HS-5 (cell line): ENCODE measurements at regions not wholly inside any gene's neighbourhood (a gene's known extent, or its start where the extent isn't known, plus 50 kb on each side); places are given as distances from the start of the nearest gene placed in this dataset.
"Not testable (repeated sequence)": the region's sequence is repeated elsewhere in the genome, so short reads cannot be mapped to it uniquely, and the experiment has no call there.

Source experiments
- DNase-seq: peaks from one replicate; pipeline ENCODE4 v3.0.0-alpha.2; 2012; ENCODE audit warnings: low read depth

GRCh38 chr21:28421716-28422524, 570.8 kb downstream of the LTN1 start:
- DNase-seq: no peak

GRCh38 chr21:28419811-28420210, 572.9 kb downstream of the LTN1 start:
- no peak for DNase-seq

DNA sequence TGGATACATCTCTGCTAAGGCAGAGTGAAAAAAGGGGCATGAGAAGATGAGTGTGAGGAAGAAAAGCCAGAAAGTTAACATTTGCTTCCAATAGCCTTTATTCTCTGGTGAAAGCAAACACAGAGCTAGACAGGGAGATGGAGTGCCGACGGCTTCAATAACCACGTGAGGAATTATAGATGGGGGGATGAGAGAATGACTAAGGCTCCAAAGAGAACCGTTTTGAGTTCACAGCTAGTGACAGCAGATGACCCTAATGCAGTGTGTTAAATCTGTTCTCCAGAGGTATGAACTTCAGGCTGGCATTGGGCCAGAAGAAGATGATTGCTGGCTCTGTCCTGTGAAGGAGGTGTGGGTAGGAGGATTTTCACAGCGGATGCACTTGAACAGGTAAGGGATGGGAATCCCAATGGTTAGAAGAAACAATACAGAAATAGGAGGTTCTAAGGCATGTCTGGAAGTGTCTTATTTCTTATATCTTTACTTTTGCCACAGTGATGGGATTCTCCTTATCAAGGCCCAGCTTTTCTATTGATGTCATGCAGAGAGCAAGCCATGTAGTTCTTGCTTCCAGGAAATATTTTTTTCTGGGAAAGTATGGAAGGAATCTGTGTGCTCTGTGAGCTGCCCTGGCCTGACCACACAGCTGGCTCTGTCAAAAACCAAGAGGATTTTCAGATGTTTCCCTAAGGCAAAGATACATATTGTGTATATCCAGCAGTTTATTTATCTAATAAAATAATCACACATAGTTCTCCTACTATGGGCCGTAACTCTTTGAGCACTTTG, 573.8 kb downstream of the LTN1 start:
- DNase-seq: no peak

DNA sequence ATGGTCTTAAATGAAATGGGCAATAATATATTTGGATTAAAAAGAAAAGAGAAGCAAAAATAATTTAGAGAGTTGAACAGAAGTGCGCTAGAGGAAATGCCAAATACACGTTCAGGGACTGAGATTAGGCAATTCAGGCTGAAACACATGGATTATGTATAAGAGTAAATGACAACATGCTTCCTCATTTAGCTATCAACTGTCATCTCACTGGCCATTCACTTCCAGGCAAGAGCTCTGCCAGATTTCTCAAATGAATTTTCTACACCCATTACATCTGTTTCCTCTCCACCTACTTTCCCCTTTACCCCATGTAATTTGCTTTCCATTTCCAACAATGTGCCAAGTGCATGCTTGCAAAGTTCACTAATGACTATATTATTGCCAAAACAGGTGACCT, 582.4 kb downstream of the LTN1 start:
- no peak for DNase-seq

- no peak for DNase-seq
Measured at GRCh38 chr21:28402616-28402989, 590.1 kb downstream of the LTN1 start.

- DNase-seq: no peak
Measured at GRCh38 chr21:28397040-28397439, 595.6 kb downstream of the LTN1 start.

GRCh38 chr21:28396421-28396820, 596.3 kb downstream of the LTN1 start:
- no peak for DNase-seq

GRCh38 chr21:28393279-28393678, 599.4 kb downstream of the LTN1 start:
- DNase-seq: no peak

DNA sequence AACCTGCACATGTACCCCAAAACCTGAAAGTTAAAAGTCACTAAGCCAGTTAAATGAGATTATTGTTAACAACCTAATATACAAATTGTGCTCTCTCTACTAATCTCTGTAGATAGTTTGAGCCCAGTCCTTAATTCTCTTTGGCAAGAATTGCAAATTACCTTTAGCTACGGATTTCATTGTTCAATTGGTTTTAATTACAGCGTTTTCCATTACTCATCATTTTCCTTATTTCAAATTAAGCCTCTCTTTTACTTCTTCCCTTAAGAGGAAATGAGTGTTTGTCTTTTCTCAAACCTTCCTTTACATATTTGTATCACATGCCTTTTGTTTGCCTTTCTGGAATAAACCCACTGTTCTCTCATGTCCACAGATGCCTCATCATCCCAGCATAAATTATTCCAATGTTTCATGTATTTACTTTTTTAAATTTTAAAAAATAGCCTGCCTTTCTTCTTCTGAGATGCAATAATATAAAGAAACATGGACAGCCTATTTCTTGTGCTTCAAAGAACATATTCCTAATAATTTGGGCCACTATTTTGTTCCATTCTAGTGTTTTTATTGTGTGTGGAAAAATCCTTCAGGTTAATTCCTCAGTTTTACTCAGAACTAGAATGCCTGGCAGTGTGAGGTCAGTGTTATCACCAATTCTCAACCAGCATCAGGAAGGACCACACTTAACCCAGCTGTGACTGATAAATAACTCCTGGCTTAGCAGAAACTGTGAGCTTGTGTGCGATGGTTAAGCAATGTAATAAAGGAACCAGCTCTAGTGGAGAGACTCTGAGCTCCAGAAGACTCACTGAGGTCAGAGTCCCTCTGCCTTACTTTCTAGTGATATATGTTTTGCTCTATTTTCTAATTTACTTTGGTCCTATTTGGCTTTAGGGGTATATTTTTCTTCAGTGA, 600.5 kb downstream of the LTN1 start:
- DNase-seq: no peak

GRCh38 chr21:28387220-28387619, 605.5 kb downstream of the LTN1 start:
- DNase-seq: no peak

GRCh38 chr21:28385845-28386244, 606.8 kb downstream of the LTN1 start:
- no peak for DNase-seq

DNA sequence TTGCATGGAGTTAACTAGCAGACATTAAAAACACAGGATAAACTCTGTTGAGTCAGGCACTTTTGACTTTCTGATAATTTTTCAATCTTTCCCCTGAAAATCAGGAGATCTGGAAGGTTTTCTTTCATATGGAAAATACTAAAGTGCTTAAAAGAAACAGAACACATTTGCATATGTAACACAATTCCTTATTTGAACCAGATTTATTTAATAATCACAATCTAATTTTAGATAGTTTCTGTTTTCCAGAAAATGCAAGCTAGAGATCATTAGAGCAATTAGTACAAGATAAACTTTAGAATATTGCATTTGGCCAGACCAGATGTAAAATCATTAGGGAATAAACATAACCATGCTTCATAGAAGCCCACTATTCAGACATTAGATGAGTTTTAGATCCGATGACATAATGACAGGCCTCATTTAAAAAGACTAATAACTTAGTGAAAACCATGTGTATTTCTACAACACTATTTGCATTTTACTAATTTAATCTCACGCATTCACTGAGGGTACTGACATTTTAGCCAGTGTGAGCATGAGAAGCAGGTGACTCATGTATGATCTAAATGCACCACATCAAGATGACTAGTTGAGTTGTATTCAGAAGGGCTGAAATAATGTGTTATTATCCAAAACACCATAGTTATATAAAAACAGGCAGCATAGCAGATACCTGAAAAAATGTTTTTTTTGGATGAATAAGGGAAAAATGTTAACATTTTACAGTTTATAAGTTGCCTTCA, 611.5 kb downstream of the LTN1 start:
- not testable (repeated sequence) for DNase-seq

DNA sequence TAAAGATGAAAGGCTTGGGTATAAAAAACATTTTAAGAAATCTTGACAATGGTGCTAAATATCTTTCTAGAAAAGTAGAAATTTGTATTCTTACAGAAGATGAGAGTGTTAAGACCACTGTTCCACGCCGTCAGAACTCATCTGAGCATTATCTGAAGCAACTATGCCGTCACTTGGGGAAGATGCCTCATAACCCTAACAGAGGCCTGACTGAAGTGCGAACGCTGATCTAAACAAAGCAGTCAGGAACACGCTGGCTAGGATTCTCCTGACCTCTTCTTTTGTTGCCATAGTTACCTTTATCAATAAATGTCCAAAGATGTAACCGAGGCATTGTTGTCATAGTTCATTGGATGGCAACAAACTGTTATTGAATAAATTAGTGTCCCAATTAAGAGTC, 612.4 kb downstream of the LTN1 start:
- DNase-seq: no peak

GRCh38 chr21:28378026-28378425, 614.7 kb downstream of the LTN1 start:
- no peak for DNase-seq

GRCh38 chr21:28375708-28376385, 616.8 kb downstream of the LTN1 start:
- no peak for DNase-seq

GRCh38 chr21:28374881-28375280, 617.8 kb downstream of the LTN1 start:
- DNase-seq: no peak

- no peak for DNase-seq
Measured at GRCh38 chr21:28371713-28372112, 621.0 kb downstream of the LTN1 start.

DNA sequence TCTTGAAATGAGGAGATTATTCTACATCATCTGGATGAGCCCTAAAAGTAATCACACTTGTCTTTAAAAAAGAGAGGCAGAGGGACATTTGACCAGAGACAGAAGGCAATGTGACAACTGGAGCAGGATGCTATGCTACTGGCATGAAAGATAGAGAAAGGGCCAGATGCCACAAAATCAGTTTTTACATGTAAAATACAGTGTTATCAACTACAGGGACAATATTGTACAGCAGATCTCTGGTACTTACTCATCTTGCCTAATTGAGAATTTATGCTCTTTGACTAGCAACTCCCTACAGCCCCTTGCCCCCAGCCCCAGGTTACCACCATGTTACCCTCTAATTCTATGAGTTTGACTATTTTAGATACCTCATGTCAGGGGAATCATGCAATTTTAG, 633.4 kb downstream of the LTN1 start:
- DNase-seq: no peak

- DNase-seq: no peak
Measured at GRCh38 chr21:28358702-28359101, 634.0 kb downstream of the LTN1 start.

DNA sequence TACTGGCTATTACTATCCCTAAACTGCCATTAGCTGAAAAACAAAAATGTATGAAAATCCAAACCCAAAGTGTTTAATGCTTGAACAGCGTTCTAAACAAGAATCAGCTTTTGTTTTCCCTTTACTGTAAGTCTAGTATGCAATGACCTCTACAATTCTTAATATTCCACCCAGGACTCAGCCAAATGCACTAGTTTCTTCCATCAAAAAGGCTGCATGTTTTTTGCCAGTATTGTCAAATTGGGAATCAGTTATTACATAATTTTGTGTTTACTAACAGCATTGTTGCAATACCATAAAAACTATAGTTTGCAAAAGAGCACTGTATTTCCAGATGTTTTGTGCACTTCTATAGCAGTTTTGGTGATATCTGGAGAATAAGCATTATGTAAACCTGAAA, 634.5 kb downstream of the LTN1 start:
- no peak for DNase-seq

- DNase-seq: no peak
Measured at GRCh38 chr21:28357743-28358142, 634.9 kb downstream of the LTN1 start.
